Lung (tissue), 11 donors: ENCODE measurements at regions not wholly inside any gene's neighbourhood (a gene's known extent, or its start where the extent isn't known, plus 50 kb on each side); places are given as distances from the start of the nearest gene placed in this dataset.

ENCODE experiments used
- ATAC-seq: fragments of 200-7000 bp; cut with Tn5 transposase; one replicate; pipeline ENCODE4 v1.9.1; 2020; ENCODE audit warnings: moderate number of reproducible peaks; ENCODE audit not compliant: insufficient read depth, low FRiP score
- DNase-seq, 3 donors: peaks; one replicate each; pipeline ENCODE4 v3.0.0-alpha.2; 2013 to 2017
- H3K27ac ChIP-seq, 2 donors: one replicate each; pipeline ENCODE4 v1.5.1; 2013; ENCODE audit warnings: mild to moderate bottlenecking in 2 of 2, moderate library complexity in 2 of 2, control low read depth in 1 of 2, inconsistent platforms in 1 of 2, low read depth in 1 of 2, low read length in 1 of 2
- H3K27me3 ChIP-seq, 3 donors: one replicate each; pipeline ENCODE4 v1.5.1; 2013; ENCODE audit warnings: low read length in 2 of 3; ENCODE audit not compliant: control insufficient read depth in 3 of 3, insufficient read depth in 3 of 3
- H3K36me3 ChIP-seq, 4 donors: one replicate each; pipeline ENCODE4 v1.5.1; 2013; ENCODE audit warnings: low read length in 4 of 4, mild to moderate bottlenecking in 1 of 4, moderate library complexity in 1 of 4; ENCODE audit not compliant: control insufficient read depth in 4 of 4, insufficient read depth in 4 of 4
- H3K4me1 ChIP-seq, 5 donors: one replicate each; pipeline ENCODE4 v1.5.1; 2013; ENCODE audit warnings: low read length in 5 of 5, mild to moderate bottlenecking in 2 of 5, moderate library complexity in 1 of 5; ENCODE audit not compliant: control insufficient read depth in 5 of 5, insufficient read depth in 5 of 5
- H3K4me3 ChIP-seq: one replicate; pipeline ENCODE4 v1.5.1; 2013; ENCODE audit warnings: mild to moderate bottlenecking, control low read depth, moderate library complexity
- H3K9ac ChIP-seq, 2 donors: one replicate each; pipeline ENCODE4 v1.5.1; 2013; ENCODE audit warnings: low read length in 2 of 2, control low read depth in 1 of 2; ENCODE audit not compliant: insufficient read depth in 1 of 2
- H3K9me3 ChIP-seq, 4 donors: one replicate each; pipeline ENCODE4 v1.5.1; 2013; ENCODE audit warnings: low read length in 3 of 4, mild to moderate bottlenecking in 1 of 4, moderate library complexity in 1 of 4; ENCODE audit not compliant: control insufficient read depth in 4 of 4, insufficient read depth in 3 of 4
- WGBS, 2 donors: extraction: QIAGEN DNeasy Blood & Tissue Kit; methylation state at CpG; one replicate each; pipeline ENCODE4 v1.1.7; 2013; 5-methylcytosine and 5-hydroxymethylcytosine counted together
- TF ChIP-seq, protein P1 (sequence below): IDR thresholded peaks from 2 replicates; pipeline ENCODE4 v1.5.1; 2012; ENCODE audit warnings: mild to moderate bottlenecking; ENCODE audit errors: control extremely low read depth, extremely low read depth
- donor health status: control.
- donor health status: control.
- donor health status: Bipolar disorder and iron deficiency.
- donor health status: healthy.
- donor health status: DM: yes; HTN: yes; CAD: no.

DNA sequence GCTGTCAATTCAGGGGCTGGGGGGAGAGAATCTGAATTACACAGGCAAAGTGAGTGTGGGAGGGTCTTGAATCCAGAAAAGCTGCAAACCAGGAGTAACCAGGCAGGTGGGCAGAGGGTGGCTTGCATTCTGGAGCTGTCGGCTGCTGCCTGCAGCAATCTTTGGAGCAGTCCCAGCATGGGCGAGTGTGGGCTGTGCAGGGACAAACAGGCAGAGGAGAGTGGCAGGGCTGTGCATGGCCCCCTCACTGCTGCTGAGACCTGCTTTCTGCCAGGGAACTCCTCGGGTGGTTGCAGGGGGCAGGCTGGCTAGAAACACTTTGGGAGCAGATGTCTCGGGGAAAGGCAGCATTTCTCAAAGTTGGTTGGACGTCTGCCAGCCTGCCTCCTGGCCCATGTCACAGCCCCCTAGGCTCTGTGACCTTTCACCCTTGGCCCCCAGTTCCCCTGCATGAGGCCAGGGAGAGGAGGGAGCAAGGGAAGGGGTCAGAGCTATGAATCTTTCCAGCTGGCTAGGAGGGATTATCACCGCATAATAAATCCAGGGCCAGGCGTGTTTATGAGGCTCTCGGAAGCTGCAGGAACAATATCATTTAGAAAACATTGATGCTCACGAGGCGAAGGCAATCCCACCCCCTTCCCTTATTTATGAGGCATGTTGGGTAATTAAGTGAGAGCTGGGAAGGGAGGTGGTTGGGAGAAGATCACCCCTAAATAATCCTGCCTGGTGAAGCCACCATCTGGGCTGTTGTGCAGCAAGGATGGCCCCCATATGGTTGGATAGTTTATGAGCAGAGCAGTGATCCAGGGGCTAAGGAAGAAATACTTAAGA is 212.3 kb upstream of the NCAM1 start:
- no peak overlapping the region for H3K9ac ChIP-seq
- H3K36me3 ChIP-seq: no peaks in the 10 kb centered on the region
- ATAC-seq (no peak), DNase-seq (peak; percentile 56 to 72 (median 64))
- H3K27ac ChIP-seq: no peak overlapping the region
- TF ChIP-seq, protein P1, sequence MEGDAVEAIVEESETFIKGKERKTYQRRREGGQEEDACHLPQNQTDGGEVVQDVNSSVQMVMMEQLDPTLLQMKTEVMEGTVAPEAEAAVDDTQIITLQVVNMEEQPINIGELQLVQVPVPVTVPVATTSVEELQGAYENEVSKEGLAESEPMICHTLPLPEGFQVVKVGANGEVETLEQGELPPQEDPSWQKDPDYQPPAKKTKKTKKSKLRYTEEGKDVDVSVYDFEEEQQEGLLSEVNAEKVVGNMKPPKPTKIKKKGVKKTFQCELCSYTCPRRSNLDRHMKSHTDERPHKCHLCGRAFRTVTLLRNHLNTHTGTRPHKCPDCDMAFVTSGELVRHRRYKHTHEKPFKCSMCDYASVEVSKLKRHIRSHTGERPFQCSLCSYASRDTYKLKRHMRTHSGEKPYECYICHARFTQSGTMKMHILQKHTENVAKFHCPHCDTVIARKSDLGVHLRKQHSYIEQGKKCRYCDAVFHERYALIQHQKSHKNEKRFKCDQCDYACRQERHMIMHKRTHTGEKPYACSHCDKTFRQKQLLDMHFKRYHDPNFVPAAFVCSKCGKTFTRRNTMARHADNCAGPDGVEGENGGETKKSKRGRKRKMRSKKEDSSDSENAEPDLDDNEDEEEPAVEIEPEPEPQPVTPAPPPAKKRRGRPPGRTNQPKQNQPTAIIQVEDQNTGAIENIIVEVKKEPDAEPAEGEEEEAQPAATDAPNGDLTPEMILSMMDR: no peak
- WGBS, 2 donors: 35 to 42% methylated on average over 10 of the region's 10 CpGs
- H3K9me3 ChIP-seq: peaks cover 0 to 3% (median 0%) of the 10 kb centered on the region in 4 donors
- H3K27me3 ChIP-seq: peaks cover 0 to 13% (median 0%) of the 10 kb centered on the region in 3 donors
- peaks cover 0 to 14% (median 0%) of the 10 kb centered on the region in 5 donors for H3K4me1 ChIP-seq
- H3K4me3 ChIP-seq: no peak overlapping the region

DNA sequence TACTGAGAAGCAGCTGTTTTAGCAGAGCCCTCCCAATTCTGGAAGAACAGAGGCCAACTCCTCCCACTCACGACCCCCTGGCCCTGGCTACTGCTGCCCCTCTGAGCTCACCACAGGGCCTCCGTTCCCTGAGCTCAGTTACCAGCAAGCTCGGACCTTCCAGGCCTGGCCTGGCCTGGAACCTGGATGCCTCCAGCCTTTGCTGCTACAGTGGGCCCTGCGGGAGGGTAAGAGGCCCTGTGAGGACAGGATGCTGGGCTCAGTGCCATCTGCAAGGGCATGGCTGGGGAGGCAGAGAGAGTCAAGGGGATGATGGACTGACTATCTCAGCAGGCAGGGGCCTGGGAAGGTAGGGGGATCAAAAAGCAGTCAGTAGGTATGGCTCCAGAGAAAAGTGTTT is 209.9 kb upstream of the NCAM1 start:
- no peak overlapping the region for H3K27ac ChIP-seq
- peaks cover 0 to 14% (median 0%) of the 10 kb centered on the region in 5 donors for H3K4me1 ChIP-seq
- H3K27me3 ChIP-seq: peaks cover 0 to 3% (median 0%) of the 10 kb centered on the region in 3 donors
- H3K36me3 ChIP-seq: no peaks in the 10 kb centered on the region
- no peak overlapping the region for H3K4me3 ChIP-seq
- no peaks in the 10 kb centered on the region for H3K9me3 ChIP-seq
- 70 to 90% methylated on average over 4 of the region's 4 CpGs for WGBS, 2 donors
- H3K9ac ChIP-seq: no peak overlapping the region
- no peak for DNase-seq
- no peak for ATAC-seq
- TF ChIP-seq, protein P1: no peak

DNA sequence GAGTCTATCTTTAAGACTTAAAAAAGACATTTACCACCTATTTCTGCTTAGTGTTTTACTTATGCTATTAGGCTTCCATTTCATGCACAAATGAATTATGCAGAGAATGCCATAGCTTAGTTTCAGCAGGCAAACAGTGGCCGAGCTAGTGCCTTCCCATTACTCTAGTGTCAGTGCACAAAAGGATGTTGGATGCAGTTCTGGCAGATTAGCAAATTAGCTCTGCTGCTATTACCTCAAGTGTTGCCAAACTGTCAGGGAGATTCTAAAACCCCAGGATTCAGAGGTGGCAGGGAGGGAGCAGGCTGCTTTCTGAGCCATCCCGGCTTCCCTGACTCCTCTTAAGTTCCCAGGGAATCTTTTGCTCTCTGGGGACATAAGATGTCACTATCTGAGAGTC is 209.4 kb upstream of the NCAM1 start:
- DNase-seq (peak in 1 of 3 donors; percentile 8), ATAC-seq (no peak)
- Histone ChIP-seq H3K4me1 (peaks cover 0 to 14% (median 0%) of the 10 kb centered on the region in 5 donors), H3K4me3 (no peak overlapping the region), H3K9me3 (no peaks in the 10 kb centered on the region), H3K36me3 (no peaks in the 10 kb centered on the region), H3K9ac (no peak overlapping the region), H3K27me3 (peaks cover 0 to 3% (median 0%) of the 10 kb centered on the region in 3 donors), H3K27ac (no peak overlapping the region)
- 66 to 81% methylated on average over 2 of the region's 2 CpGs for WGBS, 2 donors
- TF ChIP-seq, protein P1: no peak
